BE2C (cell line): ENCODE measurements at regions not wholly inside any gene's neighbourhood (a gene's known extent, or its start where the extent isn't known, plus 50 kb on each side); places are given as distances from the start of the nearest gene placed in this dataset.

Experiments used
- DNase-seq: peaks from one replicate; pipeline ENCODE4 v3.0.0-alpha.2; 2020
- H3K27me3 ChIP-seq: fragments of 250-450 bp; sonication (Bioruptor Pico); 2 replicates; pipeline ENCODE4 v1.5.1; 2020; ENCODE audit warnings: mild to moderate bottlenecking
- H3K36me3 ChIP-seq: fragments of 250-450 bp; sonication (Bioruptor Pico); 2 replicates; pipeline ENCODE4 v1.5.1; 2020; ENCODE audit warnings: mild to moderate bottlenecking
- H3K4me1 ChIP-seq: fragments of 250-450 bp; sonication (Bioruptor Pico); 2 replicates; pipeline ENCODE4 v1.5.1; 2020
- H3K4me3 ChIP-seq: 2 replicates; pipeline ENCODE4 v1.5.1; 2011; ENCODE audit warnings: low read depth, low read length
- H3K9me3 ChIP-seq: fragments of 250-450 bp; sonication (Bioruptor Pico); 2 replicates; pipeline ENCODE4 v1.5.1; 2020
- TF ChIP-seq, protein P1 (sequence below): IDR thresholded peaks from 2 replicates; pipeline ENCODE4 v1.5.1; 2012; ENCODE audit warnings: mild to moderate bottlenecking, low read depth, low read length

DNA sequence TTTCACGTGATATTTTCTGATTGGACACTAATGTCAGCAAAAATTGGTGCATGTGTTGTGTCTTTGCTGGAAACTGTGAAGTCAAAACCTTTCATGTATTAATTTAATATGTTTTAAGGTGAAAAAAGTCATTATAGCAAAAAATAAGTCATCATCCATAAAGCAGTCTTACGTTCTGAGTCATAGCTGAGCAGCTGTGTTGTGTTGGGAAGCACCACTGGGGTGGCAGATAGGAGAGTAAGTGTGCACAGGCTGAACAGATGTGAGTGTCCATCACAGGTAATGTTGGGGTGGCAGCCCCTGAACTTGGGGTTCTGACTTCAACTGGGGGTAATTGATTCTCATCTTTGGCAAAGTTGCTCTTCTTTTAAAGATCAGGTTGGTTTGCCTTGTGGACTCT, 156.8 kb downstream of the NXNL2 start:
- no peaks in the 10 kb centered on the region for H3K27me3 ChIP-seq
- H3K4me3 ChIP-seq: no peak overlapping the region
- TF ChIP-seq, protein P1, sequence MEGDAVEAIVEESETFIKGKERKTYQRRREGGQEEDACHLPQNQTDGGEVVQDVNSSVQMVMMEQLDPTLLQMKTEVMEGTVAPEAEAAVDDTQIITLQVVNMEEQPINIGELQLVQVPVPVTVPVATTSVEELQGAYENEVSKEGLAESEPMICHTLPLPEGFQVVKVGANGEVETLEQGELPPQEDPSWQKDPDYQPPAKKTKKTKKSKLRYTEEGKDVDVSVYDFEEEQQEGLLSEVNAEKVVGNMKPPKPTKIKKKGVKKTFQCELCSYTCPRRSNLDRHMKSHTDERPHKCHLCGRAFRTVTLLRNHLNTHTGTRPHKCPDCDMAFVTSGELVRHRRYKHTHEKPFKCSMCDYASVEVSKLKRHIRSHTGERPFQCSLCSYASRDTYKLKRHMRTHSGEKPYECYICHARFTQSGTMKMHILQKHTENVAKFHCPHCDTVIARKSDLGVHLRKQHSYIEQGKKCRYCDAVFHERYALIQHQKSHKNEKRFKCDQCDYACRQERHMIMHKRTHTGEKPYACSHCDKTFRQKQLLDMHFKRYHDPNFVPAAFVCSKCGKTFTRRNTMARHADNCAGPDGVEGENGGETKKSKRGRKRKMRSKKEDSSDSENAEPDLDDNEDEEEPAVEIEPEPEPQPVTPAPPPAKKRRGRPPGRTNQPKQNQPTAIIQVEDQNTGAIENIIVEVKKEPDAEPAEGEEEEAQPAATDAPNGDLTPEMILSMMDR: no peak
- no peaks in the 10 kb centered on the region for H3K4me1 ChIP-seq
- H3K36me3 ChIP-seq: no peaks in the 10 kb centered on the region
- no peaks in the 10 kb centered on the region for H3K9me3 ChIP-seq
- DNase-seq: no peak

DNA sequence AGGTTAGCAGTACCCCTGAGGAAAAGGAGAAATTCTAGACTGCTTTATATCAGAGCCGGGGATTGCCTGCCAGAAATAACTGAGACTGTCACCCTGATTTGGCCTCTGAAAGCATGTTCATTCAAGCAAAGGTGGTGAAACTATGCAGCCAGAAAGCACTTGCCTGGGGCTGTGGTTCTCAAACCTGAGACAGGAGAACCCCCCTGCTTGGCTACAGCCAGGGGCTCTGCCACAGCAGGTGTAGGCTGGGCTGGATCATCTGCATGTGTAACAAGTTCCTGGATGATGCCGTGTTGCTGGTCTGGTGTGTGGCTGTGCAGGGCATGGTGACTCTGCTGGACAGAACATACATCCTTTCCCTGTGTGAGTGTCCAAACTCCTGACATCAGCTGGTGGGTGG, 157.8 kb downstream of the NXNL2 start:
- TF ChIP-seq, protein P1: no peak
- Histone ChIP-seq H3K27me3 (no peaks in the 10 kb centered on the region), H3K9me3 (no peaks in the 10 kb centered on the region), H3K4me1 (no peaks in the 10 kb centered on the region), H3K36me3 (no peaks in the 10 kb centered on the region), H3K4me3 (no peak overlapping the region)
- DNase-seq: no peak

DNA sequence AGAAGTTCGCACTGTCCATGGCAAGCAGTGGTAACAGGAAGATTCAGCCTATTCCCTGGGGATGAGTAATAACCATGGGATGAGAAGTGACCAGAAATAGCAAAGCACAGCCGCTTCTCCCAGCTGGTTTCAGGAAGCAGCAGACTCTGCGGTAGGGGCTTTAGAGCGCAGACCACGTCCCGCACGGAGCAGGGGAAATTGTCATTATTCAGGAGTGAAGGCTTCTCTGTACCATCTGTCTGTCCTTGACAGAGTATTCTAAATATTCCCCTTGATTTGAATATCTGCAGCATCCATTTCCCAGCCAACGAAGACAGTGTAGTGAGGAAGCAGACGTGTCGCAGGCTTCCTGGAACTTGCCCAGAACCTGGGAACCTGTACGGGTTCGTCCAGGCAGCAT, 159.6 kb downstream of the NXNL2 start:
- Histone ChIP-seq H3K36me3 (no peaks in the 10 kb centered on the region), H3K4me1 (no peaks in the 10 kb centered on the region), H3K4me3 (no peak overlapping the region), H3K9me3 (no peaks in the 10 kb centered on the region), H3K27me3 (no peaks in the 10 kb centered on the region)
- DNase-seq: no peak
- TF ChIP-seq, protein P1: no peak

DNA sequence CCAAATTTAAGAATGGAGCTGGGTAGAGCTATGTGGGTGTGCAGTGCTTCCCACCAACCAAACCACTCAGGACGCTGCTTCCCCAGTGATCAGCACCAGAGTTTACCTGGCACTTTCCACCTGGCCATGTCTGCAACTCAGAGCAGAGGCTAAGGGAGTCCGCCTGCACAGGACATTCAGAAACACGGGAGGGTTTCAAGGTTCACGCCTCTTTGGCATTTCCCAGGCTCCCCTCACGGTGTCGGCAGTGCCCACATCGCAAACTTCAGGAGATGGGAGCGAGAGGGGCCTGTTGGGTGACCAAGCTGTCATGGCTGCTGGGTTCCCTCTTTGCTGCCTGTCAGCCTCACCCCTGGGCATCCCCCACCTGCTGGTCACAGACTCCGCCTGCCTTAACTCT, 161.5 kb downstream of the NXNL2 start:
- Histone ChIP-seq H3K4me1 (no peaks in the 10 kb centered on the region), H3K9me3 (no peaks in the 10 kb centered on the region), H3K36me3 (no peaks in the 10 kb centered on the region), H3K27me3 (no peaks in the 10 kb centered on the region), H3K4me3 (no peak overlapping the region)
- DNase-seq: no peak
- TF ChIP-seq, protein P1: no peak

DNA sequence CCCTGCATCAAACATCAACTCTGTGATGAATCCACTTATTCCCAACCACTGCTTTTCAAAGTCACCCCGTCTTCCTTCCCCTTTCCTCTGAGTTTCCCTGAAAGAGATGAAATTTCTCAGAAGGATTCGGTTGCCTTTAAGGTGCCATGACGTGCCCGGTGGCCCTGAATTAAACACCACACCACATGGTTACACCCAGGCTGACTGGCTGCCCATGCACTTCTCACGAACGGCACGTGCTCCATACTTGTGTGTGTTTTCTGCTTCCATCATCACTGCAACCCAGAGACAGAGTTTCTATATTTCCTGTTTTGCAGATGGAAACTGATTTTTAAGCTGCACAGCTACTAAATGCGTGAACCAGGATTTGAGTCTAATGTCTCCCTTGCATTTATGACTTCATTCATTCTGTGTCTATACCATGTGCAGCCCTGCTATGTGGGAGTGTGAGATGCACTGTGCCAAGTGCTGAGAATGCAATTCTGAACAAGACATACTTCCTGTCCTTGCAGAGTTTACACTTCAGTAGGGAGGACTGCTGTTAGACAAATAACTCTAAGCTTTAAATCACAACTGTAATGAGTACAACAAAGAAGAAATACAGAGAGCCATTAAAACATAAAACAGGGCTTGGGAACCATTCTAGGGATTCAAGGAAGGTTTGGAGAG, 162.9 kb downstream of the NXNL2 start:
- no peaks in the 10 kb centered on the region for H3K4me1 ChIP-seq
- no peak for DNase-seq
- H3K4me3 ChIP-seq: no peak overlapping the region
- H3K9me3 ChIP-seq: no peaks in the 10 kb centered on the region
- TF ChIP-seq, protein P1: no peak
- H3K36me3 ChIP-seq: no peaks in the 10 kb centered on the region
- no peaks in the 10 kb centered on the region for H3K27me3 ChIP-seq

DNA sequence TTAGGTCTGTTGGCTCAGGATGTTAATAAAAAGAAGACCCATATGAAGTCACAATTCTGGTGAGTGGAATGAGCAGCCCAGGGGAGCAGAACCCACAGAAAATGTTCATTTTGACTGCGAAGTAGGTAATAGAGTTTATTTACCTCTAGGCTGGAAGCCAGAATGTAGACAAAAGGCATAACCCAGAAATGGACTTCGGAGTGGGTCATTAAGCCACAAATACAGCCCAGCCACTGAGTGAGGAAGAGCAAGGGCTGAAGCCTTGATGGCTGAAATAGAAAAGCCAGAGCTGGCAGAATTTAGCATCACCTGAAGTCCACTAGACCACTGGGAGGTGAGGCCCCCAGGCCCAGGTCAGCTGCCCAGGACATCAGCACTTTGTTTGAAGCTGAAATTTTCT, 168.0 kb downstream of the NXNL2 start:
- Histone ChIP-seq H3K4me3 (no peak overlapping the region), H3K4me1 (peaks cover 11% of the 10 kb centered on the region), H3K36me3 (no peaks in the 10 kb centered on the region), H3K9me3 (no peaks in the 10 kb centered on the region), H3K27me3 (no peaks in the 10 kb centered on the region)
- TF ChIP-seq, protein P1: no peak
- DNase-seq: no peak
